BJ (cell line): ENCODE measurements at regions not wholly inside any gene's neighbourhood (a gene's known extent, or its start where the extent isn't known, plus 50 kb on each side); places are given as distances from the start of the nearest gene placed in this dataset.

Source experiments
- CTCF ChIA-PET: fragments of 350-600 bp; formaldehyde crosslinking; extraction: SDS; loops from one replicate; lab custom pipeline; 2021; ENCODE audit warnings: antibody characterized with exemption, inconsistent platforms; lab: Yijun Ruan, JAX
- POLR2A ChIA-PET: fragments of 300-600 bp; sonication (Branson Sonifier 250); formaldehyde crosslinking; extraction: SDS; loops from one replicate; lab custom pipeline; 2021; ENCODE audit warnings: antibody characterized with exemption; lab: Charles Lee
- DNase-seq: peaks from one replicate; pipeline ENCODE4 v3.0.0-alpha.2; 2011; ENCODE audit warnings: low read depth
- H3K27me3 ChIP-seq: 2 replicates; pipeline ENCODE4 v1.6.0; 2011; ENCODE audit warnings: low read length; ENCODE audit not compliant: control insufficient read depth, insufficient read depth
- H3K36me3 ChIP-seq: 2 replicates; pipeline ENCODE4 v1.5.1; 2011; ENCODE audit warnings: low read length; ENCODE audit not compliant: control insufficient read depth, insufficient read depth
- H3K4me3 ChIP-seq: 2 replicates; pipeline ENCODE4 v1.5.1; 2011; ENCODE audit warnings: low read depth, mild to moderate bottlenecking, control low read depth, low read length
- TF ChIP-seq, protein P1 (sequence below): IDR thresholded peaks from 2 replicates; pipeline ENCODE4 v1.5.1; 2011; ENCODE audit warnings: low read depth, mild to moderate bottlenecking, control low read depth, inconsistent platforms, low read length, moderate library complexity; ENCODE audit not compliant: insufficient read depth

DNA sequence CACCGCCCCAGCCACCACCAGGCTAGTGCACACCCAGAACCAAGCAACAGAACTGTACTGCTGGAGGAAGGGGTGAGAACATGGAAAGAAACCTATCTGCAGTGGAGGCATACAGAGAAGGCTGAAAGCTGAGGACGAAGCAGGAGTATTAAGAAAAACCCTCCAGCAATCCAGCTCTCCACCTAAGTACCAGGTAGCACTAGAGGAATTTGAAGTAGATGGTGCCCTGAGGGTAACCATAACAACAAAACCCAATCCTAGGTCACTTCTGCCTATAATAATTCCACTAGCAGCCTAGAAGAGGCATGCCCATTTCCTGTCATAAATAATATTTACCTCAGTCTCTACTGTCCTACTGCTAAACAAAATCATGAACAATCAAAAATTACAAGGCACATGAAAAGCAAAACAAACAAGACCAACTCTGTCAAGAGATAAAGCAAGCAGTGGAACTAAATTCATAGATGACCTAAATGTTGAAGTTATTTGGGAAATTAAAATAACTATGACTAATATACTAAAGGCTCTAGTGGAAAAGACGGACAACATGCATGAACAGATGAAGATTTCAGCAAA, 51.1 kb downstream of the HYCC1 start:
- Histone ChIP-seq H3K27me3 (no peaks in the 10 kb centered on the region), H3K36me3 (0 out of 2 replicates have a peak, but pooled peaks cover 1% of the 10 kb centered on the region), H3K4me3 (no peak overlapping the region)
- no peak for DNase-seq
- TF ChIP-seq, protein P1, sequence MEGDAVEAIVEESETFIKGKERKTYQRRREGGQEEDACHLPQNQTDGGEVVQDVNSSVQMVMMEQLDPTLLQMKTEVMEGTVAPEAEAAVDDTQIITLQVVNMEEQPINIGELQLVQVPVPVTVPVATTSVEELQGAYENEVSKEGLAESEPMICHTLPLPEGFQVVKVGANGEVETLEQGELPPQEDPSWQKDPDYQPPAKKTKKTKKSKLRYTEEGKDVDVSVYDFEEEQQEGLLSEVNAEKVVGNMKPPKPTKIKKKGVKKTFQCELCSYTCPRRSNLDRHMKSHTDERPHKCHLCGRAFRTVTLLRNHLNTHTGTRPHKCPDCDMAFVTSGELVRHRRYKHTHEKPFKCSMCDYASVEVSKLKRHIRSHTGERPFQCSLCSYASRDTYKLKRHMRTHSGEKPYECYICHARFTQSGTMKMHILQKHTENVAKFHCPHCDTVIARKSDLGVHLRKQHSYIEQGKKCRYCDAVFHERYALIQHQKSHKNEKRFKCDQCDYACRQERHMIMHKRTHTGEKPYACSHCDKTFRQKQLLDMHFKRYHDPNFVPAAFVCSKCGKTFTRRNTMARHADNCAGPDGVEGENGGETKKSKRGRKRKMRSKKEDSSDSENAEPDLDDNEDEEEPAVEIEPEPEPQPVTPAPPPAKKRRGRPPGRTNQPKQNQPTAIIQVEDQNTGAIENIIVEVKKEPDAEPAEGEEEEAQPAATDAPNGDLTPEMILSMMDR: no peak
- CTCF ChIA-PET: interaction anchor here (1.4 kb wide), 1 partner anchor 13 kb away, joined by 3 read pairs; no protein-coding TSS in a partner anchor
- POLR2A ChIA-PET: no interaction called here

DNA sequence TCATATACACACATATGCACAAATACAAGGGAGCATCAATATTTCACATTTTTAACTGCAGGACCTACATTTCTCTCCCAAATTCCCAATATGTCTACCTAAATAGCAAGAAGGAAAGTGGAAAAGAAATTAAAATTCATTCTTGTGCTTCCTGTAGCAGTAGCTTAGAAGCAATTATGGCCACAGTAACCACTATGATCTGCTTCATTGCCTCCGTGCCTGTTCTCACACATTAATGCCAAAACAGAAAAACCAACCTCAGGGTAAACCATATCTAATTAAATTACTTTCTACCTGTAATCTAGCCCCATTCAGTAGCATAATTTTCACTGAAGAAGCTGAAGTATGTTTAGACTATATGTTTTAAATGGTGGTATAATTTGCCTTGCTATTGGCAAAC, 55.2 kb downstream of the HYCC1 start:
- Histone ChIP-seq H3K36me3 (0 out of 2 replicates have a peak, but pooled peaks cover 1% of the 10 kb centered on the region), H3K27me3 (no peaks in the 10 kb centered on the region), H3K4me3 (no peak overlapping the region)
- no peak for DNase-seq
- ChIA-PET CTCF (no interaction called here), POLR2A (no interaction called here)
- TF ChIP-seq, protein P1: no peak

DNA sequence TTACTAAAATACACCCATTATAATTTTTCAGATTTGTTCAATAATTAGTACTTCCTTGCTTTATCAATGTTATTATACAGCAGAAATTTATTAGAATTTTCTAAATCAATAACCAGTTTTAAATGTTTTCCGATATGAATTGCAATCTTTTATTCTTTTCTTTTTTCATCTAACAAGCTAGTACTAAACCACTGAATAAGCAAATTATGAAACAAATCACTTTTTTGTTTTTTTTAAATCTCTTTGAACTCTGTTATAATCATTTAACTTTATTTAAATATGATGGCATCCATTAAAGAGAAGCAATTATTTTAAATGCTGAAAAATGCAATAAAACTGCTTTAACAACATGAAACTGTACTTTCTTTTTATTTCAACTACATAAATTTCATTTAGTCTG, 59.7 kb downstream of the HYCC1 start:
- Histone ChIP-seq H3K27me3 (no peaks in the 10 kb centered on the region), H3K36me3 (no peaks in the 10 kb centered on the region), H3K4me3 (no peak overlapping the region)
- TF ChIP-seq, protein P1: no peak
- CTCF ChIA-PET: no interaction called here
- POLR2A ChIA-PET: no interaction called here
- DNase-seq: no peak

DNA sequence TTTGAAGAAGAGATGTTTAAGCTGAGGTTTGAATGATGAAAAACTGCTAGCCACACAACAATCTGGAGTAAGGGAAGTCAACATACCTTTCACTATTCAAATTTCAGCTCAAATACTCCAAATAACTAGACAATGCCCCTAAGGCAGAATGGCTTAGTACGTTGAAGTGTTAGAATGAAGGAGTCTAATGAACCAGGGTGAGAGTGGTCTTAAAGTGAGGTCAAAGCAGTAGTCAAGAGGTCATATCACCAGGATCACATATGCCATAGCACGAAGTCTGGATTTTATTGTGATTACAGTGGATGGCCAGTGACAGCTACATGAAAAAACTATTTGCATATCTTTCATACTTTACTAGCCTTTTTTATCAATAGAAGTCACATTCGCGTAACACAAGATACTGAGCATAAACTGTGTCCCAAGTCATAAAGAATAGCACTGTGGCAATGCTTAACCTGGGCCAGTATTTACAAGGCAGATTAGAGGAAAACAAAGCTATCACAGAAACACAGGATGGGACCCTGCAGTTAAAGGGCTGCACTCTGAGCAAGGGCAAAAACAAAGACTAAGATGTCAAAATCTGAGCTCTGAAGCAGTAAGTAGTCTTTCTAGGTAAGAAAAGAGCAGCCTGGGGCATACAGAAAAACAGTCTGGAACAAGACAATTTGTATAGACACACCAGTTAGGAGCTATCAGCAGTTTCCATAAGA, 61.5 kb downstream of the HYCC1 start:
- TF ChIP-seq, protein P1: no peak
- H3K27me3 ChIP-seq: no peaks in the 10 kb centered on the region
- H3K36me3 ChIP-seq: no peaks in the 10 kb centered on the region
- POLR2A ChIA-PET: no interaction called here
- DNase-seq: no peak
- no peak overlapping the region for H3K4me3 ChIP-seq
- CTCF ChIA-PET: interaction anchor here (0.6 to 0.8 kb wide), 2 partner anchors 60 to 92 kb away, joined by 3 to 4 read pairs; no protein-coding TSS in a partner anchor

DNA sequence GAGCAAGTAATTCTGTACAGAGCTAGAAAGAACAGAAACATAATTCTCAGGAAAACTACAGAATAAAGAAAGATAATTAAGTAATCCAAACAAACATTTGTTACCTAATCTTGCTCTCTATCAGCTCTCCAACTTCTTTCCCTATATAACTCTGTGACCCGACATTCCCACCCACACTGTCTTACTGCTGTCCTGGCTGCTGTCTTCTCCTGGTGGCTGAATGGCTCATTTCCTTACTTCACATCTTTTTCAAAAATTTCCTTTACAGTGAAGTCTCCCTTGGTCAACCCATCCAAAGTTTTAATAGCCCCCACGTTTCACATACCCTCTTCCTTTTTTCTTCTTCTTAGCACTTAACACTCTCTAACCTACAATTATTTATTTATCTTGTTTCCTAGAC, 64.0 kb downstream of the HYCC1 start:
- TF ChIP-seq, protein P1: peak; percentile 31; the same call in 1 of the 2 replicates
- ChIA-PET POLR2A (no interaction called here), CTCF (interaction anchor here (1.0 to 1.4 kb wide), 4 partner anchors 14 to 122 kb away, joined by 3 to 6 read pairs (median 3); no protein-coding TSS in a partner anchor)
- no peaks in the 10 kb centered on the region for H3K27me3 ChIP-seq
- no peak for DNase-seq
- H3K36me3 ChIP-seq: 0 out of 2 replicates have a peak, but pooled peaks cover 2% of the 10 kb centered on the region
- H3K4me3 ChIP-seq: no peak overlapping the region
